Umbilical cord (tissue), 1 donor: ENCODE measurements at regions not wholly inside any gene's neighbourhood (a gene's known extent, or its start where the extent isn't known, plus 50 kb on each side); places are given as distances from the start of the nearest gene placed in this dataset.
"Not testable (repeated sequence)": the region's sequence is repeated elsewhere in the genome, so short reads cannot be mapped to it uniquely, and the experiment has no call there.

Source experiments
- DNase-seq: peaks from one replicate; pipeline ENCODE4 v3.0.0-alpha.2; 2015; ENCODE audit warnings: low spot score

DNA sequence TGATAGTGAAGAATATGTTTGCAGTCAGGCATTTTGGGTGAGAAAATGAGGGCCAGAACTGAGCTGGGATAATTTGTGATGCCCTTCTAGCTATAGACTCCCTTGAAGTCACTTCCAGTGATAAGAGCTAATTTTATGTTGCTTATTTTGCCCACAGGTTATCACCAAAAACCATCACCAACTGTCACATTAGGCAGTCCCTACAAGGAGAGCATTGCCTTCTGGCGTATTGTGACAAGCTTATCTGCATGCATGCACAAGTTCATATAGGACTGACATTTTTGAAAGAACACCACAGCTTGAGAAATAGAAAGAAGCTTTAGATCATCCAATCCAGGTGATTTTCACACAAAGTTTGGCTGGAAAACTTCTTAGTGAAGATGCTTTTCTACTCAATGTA lies 735.3 kb upstream of the RAG2 start:
- DNase-seq, result no peak

DNA sequence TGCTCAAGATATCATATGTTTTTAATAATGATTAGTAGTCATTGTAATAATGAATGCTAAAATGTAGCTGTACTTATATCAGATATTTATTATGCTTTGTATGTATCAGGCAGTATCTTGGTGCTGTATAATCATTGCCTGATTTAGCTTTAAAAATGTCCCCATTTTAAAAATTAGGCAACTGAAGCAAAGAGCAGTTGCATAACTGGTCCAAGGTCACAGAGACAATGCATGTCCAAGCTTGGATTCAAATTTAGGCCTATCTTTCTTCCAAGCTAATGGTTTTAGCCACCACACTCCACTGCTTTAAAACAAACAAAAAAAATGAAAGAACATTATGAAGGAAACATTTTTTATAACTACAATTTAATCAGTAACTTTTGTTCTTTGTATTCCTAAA lies 725.8 kb upstream of the RAG2 start:
- no peak for DNase-seq

DNA sequence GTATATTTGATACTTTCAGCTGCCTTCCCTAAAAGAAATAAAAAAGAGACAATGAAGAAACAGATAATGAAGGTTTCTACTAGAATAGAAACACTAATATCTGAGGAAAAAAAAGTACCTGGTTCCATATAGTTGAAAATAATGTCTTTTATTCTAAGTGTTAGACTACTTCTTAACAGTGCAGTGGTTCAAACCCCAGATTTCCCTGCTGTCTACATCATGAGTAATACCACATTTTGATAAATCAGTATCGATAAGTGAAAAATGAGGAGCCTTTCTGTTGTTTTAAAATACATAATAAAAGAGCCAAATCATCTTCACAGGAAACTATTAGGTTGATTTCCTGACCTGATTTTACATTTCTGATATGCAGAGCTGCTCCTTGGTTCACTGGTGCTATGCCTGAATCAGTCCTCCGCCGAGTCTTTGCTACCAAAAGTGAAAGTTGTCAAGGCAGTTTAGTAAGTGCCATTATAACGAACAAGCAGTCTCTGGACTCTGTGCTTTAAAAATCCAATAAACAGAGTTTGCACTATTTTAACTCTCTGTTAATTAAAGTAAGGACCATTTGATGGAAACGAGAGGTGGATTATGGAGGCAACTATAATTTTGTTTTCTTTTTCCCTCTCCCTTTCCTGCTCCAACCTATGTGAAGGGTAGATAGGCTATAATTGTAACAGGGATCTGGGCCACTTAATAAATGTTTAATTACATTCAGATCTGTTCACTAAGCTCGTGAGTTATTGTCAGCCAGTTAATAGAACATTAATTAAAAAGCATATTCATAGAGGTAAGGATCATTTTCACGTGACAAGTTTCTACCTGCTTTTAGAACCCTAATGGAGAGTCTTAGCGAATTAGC lies 724.5 kb upstream of the RAG2 start:
- no peak for DNase-seq

DNA sequence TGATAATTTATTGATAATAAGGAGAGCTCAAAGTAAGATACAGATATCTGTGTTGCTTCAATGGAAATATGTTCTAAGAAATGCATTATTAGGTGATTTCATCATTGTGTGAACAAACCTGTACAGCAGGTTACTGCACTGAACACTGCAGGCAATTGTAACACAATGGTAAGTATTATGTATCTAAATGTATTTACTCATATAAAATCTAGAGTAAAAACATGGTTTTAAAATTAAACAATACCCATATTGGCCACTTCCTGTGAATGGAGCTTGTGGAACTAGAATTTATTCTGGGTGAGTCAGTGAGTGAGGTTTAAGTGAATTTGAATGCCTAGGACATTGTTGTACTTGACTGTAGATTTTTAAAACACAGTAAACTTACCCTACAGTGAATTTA lies 722.9 kb upstream of the RAG2 start:
- DNase-seq, result peak; percentile 42

DNA sequence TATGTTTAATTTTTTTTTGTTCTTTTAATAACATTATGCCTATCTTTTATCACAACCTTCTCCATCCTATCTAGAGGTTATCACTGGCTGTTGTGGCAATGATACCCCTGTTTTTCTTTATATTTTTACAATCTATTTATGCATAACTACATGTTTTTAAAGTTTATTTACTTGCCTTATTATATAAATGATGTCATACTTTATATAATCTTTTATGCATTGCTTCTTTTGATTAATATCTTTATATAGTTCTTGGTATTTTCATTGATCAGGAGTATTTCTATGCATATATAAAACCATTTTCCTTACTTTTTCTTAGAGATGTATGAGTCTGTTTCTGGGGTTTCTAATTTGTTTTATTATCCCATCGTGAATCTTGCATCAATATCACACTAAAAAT lies 719.8 kb upstream of the RAG2 start:
- no peak for DNase-seq

DNA sequence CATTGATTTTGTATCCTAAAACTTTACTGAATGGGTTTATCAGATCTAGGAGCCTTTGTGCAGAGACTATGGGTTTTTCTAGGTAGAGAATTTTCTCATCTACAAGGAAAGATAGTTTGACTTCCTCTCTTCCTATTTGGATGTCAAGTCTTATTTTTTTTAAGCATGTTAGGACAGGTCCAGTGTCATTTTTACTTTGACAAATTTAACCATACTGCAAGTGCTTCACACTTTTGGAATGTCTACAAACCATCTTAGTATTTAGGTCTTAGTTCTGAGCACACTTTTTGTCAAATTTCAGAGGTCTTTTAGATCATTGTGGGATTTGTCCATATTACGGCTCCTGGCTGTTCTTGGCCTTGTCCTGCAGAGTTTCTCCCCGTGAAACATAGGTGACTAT lies 715.2 kb upstream of the RAG2 start:
- peak; percentile 11 for DNase-seq

DNA sequence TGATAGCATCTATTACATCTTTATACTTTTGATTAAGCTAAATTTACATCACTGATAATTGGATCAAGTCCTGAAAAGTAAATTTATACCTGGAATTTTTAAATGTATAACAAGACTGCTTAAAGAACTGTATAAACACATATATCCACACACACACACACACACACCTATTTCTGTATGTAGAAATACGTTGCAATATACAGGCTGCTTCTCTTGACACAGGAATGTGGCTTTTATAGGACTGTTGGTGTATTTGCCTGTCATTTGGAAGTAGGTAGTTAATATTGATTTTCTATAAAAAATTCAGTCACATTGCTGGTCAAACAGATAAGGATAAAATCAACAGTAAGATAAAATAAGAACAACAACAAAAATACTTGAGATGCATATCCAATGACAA lies 708.5 kb upstream of the RAG2 start:
- no peak for DNase-seq

DNA sequence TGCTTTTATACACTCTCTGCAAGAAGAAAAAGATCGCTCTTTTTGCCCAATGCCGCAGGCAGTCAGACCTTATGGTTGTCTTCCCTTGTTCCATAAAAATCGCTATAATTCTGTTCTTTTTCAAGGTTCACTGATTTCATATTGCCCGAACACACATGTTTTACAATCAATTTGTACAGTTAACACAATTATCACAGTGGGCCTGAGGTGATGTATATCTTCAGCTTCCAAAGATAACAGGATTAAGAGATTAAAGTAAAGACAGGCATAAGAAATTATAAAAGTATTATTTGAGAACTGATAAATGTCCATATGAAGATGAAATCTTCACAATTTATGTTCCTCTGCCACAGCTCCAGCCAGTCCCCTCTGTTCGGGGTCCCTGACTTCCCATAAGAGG lies 703.4 kb upstream of the RAG2 start:
- not testable (repeated sequence) for DNase-seq

DNA sequence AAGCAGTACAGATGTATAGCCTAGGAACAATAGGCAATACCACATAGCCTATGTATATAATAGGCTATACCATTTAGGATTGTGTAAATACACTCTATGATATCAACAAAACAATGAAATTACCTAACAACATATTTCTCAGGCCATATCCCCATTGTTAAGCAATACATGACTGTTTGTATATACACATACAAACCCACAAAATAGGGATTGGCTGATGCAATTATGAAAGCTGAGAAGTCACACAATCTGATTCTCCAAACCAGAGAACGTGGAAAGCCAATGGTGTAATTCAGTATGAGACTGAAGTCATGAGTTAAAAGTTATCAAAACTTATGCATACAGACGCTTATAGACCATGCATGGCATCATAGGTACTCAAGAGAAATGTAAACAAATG lies 700.1 kb upstream of the RAG2 start:
- DNase-seq, result no peak

DNA sequence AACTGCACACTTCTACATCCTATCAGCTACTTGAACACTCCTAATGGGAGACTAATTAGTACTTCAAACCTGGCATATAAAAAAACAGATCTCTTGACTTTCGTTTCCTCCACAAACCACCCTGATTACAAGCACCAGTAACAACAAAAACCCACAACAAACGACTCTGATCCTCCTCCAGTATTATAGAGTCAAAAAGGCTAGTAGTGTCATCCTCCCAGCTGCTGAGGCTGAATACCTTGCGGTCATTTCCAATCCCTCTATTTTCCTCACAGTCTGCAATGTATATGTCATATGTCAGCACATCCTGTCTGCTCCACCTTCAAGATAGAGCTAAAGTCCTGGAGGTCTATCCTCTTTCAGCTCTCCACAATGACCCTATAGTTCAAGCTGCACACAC lies 688.9 kb upstream of the RAG2 start:
- no peak for DNase-seq

DNA sequence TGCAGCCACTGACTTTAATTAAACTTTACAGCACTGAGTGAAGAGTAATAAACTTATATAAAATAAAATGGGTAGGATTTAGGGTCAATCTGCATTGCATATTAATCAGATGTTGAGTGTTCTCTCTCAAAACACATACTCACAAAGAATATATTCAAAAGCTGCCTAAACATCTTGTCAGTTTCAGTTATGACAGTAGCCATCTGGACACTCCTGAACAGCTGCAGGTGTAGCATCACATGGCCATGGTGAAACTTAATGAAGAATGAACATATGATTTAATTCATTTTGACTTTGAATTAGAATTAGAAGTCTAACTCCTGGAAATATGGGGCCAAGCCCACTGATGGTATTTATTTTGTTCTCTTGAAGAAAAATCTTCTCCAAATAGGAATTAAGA lies 684.3 kb upstream of the RAG2 start:
- no peak for DNase-seq

DNA sequence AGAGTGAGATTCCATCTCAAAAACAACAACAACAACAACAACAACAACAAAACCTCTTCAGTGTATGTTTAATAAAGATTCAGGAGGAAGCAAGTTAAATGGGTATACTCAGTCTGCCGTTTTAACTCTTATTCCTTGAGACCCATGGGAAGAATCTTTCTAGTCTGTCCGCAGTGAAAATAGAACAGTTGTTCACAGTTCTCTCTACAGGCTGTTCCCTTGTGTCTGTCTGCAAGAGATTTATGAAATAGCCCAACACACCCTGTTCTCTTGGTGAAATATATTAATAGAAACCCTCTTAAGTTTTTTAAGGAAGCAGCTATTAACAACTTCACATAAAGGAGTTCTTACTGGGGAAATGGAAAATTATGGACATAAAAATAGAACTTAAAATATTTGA lies 682.2 kb upstream of the RAG2 start:
- peak; percentile 6 for DNase-seq

DNA sequence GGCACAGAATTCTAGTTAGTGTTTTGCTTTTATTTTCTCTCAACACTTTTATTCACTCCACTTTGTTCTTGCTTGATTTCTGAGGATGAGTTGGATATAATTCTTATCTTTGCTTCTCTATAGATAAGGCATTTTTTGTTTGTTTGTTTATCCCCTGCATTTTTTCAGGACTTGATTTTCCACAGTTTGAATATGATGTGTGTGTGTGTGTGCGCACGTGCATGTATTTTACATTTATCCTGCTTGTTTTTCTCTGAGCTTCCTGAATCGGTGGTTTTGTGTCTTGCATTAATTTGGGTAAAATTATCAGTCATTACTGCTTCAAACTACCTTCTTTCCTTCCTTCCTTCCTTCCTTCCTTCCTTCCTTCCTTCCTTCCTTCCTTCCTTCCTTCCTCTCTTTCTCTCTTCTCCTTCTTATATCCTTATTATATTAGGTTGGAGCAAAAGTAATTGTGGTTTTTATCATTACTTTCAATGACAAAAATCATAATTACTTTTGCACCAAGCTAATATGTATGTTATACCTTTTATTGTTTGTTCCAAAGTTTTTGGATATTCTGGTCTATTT lies 679.9 kb upstream of the RAG2 start:
- no peak for DNase-seq

DNA sequence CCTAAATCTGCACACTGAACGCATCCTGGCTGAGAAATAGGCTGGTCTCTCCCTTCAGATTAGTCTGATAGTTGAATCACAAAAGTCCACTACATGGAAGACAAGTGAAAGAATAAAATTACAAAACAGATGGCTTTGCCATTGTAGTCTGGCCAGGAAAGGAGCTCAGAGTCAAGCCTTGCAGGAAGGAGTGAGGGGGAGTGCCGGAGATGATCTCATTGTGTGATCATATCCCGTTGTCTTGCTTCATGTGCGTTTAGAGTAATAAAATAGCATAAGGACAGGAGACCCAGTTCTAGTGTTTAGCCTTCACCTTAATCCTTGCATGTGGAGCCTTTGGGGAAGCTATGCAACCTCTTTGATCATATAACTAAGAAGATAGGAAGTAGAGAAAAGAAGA lies 666.7 kb upstream of the RAG2 start:
- DNase-seq, result no peak

DNA sequence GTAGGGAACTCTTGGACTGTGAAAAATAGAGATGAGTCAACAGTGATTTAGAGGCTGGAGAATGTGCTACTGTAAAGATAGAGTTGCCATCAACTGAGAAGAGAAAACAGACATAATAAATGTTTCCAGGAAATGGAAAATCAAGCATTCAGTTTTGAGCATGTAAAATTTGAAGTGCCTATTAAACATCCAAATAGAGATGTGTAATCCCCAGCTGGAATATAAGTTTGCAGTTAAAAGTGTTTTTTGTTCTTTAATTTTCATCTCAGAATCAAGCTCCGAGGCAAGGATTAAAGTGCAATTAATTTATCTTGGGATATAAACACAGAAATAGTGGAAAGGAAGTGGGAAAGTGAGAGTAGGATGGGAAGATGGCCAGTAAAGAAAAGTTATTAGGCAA lies 666.0 kb upstream of the RAG2 start:
- DNase-seq, result no peak

DNA sequence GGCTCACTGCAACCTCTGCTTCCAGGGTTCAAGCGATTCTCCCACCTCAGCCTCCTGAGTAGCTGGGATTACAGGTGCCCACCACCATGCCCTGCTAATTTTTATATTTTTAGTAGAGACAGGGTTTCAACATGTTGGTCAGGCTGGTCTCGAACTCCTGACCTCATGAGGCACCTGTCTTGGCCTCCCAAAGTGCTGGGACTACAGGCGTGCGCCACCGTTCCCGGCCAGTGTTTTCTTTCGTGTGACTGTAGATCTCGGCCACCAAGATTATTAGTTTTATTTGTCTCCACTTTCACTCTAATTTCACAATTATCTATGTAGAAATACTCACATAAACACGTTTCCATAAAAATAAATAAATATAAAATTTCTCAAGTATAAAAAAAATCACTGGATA lies 665.4 kb upstream of the RAG2 start:
- DNase-seq, result not testable (repeated sequence)

DNA sequence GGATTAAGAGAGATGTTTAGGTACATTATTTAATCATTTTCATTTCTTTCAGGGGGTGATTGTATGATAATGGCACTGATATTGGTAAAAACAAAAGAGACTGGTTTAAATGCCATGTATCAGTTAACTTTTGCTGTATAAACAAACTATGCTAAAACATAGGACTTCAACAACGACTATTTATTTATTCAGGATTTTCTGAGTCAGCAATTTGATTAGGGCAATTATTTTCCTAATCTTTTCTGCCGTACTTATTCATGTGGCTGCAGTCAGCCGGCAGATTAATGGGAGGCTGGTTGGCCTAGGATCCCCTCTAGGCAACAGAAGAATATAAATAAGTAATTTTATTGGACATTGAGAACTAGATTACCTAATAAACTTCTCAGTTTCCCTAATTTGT lies 661.7 kb upstream of the RAG2 start:
- no peak for DNase-seq

DNA sequence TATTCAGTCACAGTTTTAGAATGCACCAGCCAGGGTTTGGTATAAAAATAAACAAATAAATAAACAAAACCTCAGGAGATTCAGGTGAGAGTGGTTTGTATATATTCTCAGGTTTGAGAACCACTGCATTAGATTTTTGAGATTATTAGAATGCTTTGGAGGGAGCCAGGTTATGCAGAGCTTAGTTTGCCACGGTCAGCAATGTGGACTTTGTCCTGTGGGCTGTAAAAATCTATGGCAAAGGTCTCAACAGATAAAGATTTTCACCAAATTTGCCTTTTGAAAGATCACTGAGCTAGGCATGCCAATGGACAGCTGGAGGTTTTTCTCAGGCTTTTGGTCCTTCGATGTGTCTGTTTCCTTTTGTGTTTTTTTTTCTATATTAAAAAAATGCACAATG lies 650.1 kb upstream of the RAG2 start:
- no peak for DNase-seq

DNA sequence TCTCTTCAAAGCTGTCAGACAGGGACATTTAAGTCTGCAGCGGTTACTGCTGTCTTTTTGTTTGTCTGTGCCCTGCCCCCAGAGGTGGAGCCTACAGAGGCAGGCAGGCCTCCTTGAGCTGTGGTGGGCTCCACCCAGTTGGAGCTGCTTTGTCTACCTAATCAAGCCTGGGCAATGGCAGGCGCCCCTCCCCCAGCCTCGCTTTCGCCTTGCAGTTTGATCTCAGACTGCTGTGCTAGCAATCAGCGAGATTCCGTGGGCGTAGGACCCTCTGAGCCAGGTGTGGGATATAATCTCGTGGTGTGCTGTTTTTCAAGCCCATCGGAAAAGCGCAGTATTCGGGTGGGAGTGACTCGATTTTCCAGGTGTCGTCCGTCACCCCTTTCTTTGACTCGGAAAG lies 648.1 kb upstream of the RAG2 start:
- DNase-seq, result not testable (repeated sequence)

DNA sequence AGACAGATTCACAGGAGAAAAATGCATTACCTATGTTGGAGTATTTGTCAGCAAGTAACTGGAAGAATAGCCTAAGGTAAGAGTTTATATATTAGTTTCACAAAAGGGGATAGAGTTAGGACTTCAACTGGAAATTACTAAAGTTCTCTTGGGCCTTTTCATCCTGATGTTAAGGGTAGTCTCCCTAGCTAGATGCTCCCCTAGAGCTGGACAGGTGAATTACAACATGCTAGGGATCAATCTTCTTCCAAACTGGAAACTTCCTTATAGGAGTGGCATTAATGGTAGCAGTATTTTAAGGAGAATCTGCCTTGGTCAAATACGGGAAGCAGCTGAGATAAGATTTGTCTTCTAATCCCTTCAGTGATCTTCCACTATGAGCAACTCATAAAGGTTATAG lies 632.8 kb upstream of the RAG2 start:
- no peak for DNase-seq

DNA sequence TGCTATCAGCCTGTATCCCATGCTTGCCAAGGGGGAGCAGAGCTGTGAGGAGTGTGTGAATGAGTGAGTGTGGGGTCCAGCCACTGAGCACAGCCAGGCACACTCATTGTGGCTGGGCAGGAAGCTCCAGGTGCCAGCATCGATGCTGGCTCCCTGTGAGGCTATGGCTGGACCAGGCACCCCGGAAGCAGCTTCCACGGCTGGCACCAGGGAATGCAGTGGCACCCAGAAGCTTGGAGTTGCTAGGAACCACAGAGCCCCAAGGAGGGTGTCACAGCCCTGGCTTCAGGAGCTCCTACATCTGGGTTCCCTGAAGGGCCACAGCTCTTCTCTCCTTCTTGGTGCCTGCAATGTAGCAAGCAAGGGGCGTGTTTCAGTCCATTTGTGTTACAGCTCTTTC lies 625.9 kb upstream of the RAG2 start:
- no peak for DNase-seq

DNA sequence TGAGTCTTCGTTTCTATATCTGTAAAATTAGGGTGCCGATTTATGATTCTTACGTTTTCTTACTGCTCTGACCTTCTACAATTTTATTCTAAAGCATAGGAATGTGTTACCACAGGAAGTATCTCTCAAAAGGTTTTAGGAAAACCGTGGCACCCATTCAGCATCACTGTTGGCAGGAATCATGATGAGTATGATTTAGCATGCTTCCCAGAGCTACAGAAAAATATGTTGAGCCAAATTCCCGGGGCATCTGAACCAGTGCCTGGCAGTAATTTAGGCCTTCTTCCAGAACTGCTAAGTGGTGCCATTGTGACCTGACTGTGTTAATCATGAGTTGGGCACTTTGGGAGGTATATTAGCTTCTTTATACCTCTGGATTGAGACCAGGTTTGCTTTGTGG lies 605.0 kb upstream of the RAG2 start:
- no peak for DNase-seq

DNA sequence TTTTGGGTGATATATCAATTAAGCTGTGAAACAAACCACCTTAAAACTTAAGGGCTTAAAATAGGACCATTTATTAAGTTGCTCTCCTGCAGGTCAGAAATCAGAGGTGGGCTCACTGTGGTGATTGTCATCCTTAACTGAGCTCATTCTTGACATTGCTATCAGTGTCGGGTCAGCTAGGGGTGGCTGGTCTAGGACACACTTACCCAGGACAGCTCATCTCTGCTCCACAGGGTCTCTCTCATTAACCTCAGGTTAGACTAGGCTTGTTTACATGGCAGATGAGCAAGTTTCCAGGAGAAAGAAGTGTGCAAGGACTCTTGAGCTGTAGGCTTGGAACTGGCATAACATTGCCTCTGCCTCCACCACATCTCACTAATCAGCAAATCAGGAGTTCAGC lies 601.0 kb upstream of the RAG2 start:
- no peak for DNase-seq

DNA sequence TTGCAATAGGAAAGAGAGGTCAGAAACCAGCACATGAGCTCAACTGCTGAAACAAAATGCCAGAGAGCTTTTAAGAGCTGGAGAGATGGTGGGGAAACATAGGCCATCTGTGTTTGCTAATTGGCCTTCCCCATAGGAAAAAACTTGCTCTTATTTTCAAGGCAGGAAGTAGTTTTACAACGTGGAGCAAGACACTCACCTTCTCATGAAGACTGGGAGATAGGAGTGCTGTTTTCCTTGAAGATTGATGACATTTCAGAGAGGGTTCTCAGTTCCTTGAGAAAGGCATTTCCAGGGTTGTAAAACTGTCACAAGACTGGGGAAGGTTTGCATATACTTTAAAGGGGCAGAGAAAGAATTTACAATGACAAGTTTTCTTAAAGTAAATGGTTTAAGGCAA lies 586.3 kb upstream of the RAG2 start:
- peak; percentile 25 for DNase-seq
